BJ (cell line): ENCODE measurements at regions not wholly inside any gene's neighbourhood (a gene's known extent, or its start where the extent isn't known, plus 50 kb on each side); places are given as distances from the start of the nearest gene placed in this dataset.
"Not testable (repeated sequence)": the region's sequence is repeated elsewhere in the genome, so short reads cannot be mapped to it uniquely, and the experiment has no call there.

Source experiments
- CTCF ChIA-PET: fragments of 350-600 bp; formaldehyde crosslinking; extraction: SDS; loops from one replicate; lab custom pipeline; 2021; ENCODE audit warnings: antibody characterized with exemption, inconsistent platforms; lab: Yijun Ruan, JAX
- POLR2A ChIA-PET: fragments of 300-600 bp; sonication (Branson Sonifier 250); formaldehyde crosslinking; extraction: SDS; loops from one replicate; lab custom pipeline; 2021; ENCODE audit warnings: antibody characterized with exemption; lab: Charles Lee
- DNase-seq: peaks from one replicate; pipeline ENCODE4 v3.0.0-alpha.2; 2011; ENCODE audit warnings: low read depth
- H3K27me3 ChIP-seq: 2 replicates; pipeline ENCODE4 v1.6.0; 2011; ENCODE audit warnings: low read length; ENCODE audit not compliant: control insufficient read depth, insufficient read depth
- H3K36me3 ChIP-seq: 2 replicates; pipeline ENCODE4 v1.5.1; 2011; ENCODE audit warnings: low read length; ENCODE audit not compliant: control insufficient read depth, insufficient read depth
- H3K4me3 ChIP-seq: 2 replicates; pipeline ENCODE4 v1.5.1; 2011; ENCODE audit warnings: low read depth, mild to moderate bottlenecking, control low read depth, low read length
- TF ChIP-seq, protein P1 (sequence below): IDR thresholded peaks from 2 replicates; pipeline ENCODE4 v1.5.1; 2011; ENCODE audit warnings: low read depth, mild to moderate bottlenecking, control low read depth, inconsistent platforms, low read length, moderate library complexity; ENCODE audit not compliant: insufficient read depth

DNA sequence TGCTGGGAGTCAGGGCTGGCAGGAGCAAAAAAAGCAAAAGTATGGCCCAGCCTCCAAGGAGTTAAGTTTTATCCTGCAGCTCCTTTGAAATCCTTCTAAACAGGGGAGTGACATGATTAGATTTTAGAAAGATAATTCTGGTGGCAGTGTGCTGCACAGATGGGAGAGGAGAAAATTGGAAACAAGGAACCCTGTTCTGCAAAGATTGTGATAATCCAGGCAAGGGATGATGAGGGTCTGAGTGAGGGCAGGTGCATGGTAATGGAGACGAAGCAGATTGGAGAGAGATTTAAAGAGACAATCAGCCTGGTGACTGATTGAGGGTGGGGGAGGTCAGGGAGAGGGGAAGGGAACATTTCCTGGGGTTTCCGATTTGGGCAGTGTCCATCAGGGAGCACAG is 444.7 kb upstream of the PODXL start:
- no peak for DNase-seq

DNA sequence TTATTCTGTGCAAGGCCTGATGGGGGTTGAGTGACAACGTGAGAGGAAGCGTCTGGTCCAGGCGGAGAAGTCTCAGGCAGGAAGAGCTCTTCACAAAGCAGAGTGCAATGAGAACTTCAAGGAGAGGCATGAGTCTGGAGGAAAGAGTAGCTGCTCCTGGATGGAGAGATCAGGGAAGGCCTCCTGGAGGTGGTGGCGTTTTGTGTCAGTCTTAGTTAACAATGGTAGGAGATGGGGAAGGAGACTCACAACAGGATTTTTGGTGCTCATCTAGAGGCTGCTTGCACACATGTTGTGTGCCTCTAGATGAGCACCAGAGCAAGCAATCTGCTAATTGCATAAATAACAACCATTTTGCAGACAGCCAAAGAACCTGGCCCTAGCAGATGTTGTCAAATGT is 442.8 kb upstream of the PODXL start:
- Histone ChIP-seq H3K4me3 (no peak overlapping the region), H3K36me3 (no peaks in the 10 kb centered on the region), H3K27me3 (peaks cover 4% of the 10 kb centered on the region)
- DNase-seq: no peak
- TF ChIP-seq, protein P1, sequence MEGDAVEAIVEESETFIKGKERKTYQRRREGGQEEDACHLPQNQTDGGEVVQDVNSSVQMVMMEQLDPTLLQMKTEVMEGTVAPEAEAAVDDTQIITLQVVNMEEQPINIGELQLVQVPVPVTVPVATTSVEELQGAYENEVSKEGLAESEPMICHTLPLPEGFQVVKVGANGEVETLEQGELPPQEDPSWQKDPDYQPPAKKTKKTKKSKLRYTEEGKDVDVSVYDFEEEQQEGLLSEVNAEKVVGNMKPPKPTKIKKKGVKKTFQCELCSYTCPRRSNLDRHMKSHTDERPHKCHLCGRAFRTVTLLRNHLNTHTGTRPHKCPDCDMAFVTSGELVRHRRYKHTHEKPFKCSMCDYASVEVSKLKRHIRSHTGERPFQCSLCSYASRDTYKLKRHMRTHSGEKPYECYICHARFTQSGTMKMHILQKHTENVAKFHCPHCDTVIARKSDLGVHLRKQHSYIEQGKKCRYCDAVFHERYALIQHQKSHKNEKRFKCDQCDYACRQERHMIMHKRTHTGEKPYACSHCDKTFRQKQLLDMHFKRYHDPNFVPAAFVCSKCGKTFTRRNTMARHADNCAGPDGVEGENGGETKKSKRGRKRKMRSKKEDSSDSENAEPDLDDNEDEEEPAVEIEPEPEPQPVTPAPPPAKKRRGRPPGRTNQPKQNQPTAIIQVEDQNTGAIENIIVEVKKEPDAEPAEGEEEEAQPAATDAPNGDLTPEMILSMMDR: no peak
- ChIA-PET CTCF (no interaction called here), POLR2A (no interaction called here)

More for the DNA sequence above, 444.7 kb upstream of the PODXL start:
- Histone ChIP-seq H3K36me3 (no peaks in the 10 kb centered on the region), H3K27me3 (peaks cover 4% of the 10 kb centered on the region), H3K4me3 (no peak overlapping the region)
- ChIA-PET POLR2A (no interaction called here), CTCF (no interaction called here)
- TF ChIP-seq, protein P1: no peak

DNA sequence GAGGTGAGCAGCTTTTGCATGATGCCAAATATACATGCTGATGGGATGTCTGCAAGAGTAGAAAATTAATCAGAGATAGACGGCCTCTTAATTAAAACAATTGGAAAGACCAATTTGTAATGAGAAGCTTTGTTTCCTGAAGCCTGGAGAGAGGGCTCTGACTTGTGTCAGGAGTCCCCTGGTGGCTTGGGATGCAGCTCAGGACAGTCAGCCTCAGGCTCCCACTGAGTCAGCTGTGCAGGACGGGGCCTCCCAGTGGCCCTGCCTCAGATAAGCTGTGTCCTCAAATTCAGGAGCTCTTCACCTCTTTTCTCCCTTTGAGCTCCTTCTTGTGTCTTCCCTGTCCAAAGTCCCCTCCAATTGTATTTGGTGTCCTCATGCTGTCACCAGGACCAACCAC is 438.9 kb upstream of the PODXL start:
- TF ChIP-seq, protein P1: no peak
- no peak overlapping the region for H3K4me3 ChIP-seq
- CTCF ChIA-PET: interaction anchor here (1.1 to 1.7 kb wide), 3 partner anchors 9 to 137 kb away, joined by 3 to 6 read pairs (median 3); no protein-coding TSS in a partner anchor
- peaks cover 4% of the 10 kb centered on the region for H3K27me3 ChIP-seq
- no peaks in the 10 kb centered on the region for H3K36me3 ChIP-seq
- DNase-seq: no peak
- POLR2A ChIA-PET: no interaction called here

DNA sequence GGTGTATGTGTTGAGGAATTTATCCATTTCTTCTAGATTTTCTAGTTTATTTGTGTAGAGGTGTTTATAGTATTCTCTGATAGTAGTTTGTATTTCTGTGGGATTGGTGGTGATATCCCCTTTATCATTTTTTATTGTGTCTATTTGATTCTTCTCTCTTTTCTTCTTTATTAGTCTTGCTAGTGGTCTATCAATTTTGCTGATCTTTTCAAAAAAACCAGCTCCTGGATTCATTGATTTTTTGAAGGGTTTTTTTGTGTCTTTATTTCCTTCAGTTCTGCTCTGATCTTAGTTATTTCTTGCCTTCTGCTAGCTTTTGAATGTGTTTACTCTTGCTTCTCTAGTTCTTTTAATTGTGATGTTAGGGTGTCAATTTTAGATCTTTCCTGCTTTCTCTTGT is 424.6 kb upstream of the PODXL start:
- DNase-seq, H3K4me3 ChIP-seq, H3K27me3 ChIP-seq, H3K36me3 ChIP-seq, CTCF ChIA-PET, POLR2A ChIA-PET: not testable (repeated sequence)

DNA sequence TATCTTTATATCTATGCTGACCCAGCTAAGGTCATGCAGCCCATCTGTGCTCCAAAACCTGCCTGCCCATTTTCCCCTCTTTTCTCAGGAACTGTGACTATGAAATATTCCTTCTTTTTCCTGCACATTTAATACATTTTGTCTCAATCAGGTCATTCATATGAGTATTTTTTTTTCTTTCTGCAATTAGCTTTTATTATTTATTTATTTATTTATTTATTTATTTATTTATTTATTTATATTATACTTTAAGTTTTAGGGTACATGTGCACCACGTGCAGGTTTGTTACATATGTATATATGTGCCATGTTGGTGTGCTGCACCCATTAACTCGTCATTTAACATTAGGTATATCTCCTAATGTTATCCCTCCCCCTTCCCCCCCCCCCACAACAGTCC is 421.7 kb upstream of the PODXL start:
- H3K4me3 ChIP-seq, POLR2A ChIA-PET, CTCF ChIA-PET, H3K27me3 ChIP-seq, H3K36me3 ChIP-seq, DNase-seq: not testable (repeated sequence)

DNA sequence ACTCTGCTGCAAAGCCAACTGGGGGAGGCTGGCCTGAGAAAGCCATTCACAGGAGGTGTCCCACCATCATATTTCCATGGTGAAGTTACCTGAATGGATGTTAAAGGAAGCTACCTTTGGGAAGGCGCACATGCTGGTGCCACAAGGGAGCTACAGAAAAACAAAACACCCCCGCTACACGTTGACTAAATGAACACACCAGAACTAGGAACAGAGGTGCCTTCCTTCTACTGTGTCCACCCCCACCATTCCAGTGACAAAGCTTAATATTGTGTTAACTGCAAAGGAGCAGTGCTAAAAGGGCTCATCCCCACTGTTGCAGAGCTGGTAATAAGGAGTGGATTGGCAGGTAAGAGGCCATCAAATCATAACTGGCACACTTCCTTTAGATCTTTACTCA is 420.0 kb upstream of the PODXL start:
- POLR2A ChIA-PET: no interaction called here
- TF ChIP-seq, protein P1: no peak
- no peak overlapping the region for H3K4me3 ChIP-seq
- H3K36me3 ChIP-seq: no peaks in the 10 kb centered on the region
- CTCF ChIA-PET: interaction anchor here (0.9 to 1.0 kb wide), 2 partner anchors 11 to 118 kb away, joined by 3 read pairs; no protein-coding TSS in a partner anchor
- no peaks in the 10 kb centered on the region for H3K27me3 ChIP-seq
- no peak for DNase-seq
